ENCODE measurements at regions not wholly inside any gene's neighbourhood (a gene's known extent, or its start where the extent isn't known, plus 50 kb on each side); places are given as distances from the start of the nearest gene placed in this dataset.

DNA sequence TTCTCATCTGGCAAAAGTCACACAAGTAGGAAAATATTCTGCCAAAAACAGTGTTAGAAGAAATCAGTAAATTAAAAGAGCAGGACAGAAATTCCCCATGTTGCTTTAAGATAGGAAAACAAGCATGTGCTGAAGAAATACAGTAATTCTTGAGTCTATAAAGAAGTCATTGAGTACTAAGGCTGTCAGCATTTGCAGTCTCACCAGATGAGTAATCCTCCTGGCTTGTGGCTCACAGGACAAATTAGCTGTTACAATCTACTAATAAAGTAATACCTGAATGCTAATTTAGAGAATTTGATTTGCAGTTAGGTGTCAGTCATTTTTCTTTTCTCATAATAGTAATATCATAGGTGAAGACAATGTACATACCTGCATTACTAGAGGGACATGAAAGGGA, 1158.9 kb upstream of the CELF2 start:
- intact Hi-C loops (cut with micrococcal nuclease): loop anchor here (10.0 kb wide), 1 partner anchor 816 kb away; no protein-coding TSS in a partner anchor
- H2BK20ac ChIP-seq (ENCODE audit: low read depth, low read length): no peak overlapping the region
- H2BK120ac ChIP-seq (ENCODE audit: low read depth, low read length): no peak overlapping the region
- no peaks in the 10 kb centered on the region for H3K9me3 ChIP-seq (ENCODE audit: control insufficient read depth, insufficient read depth, low read length)
- H3K4me3 ChIP-seq (ENCODE audit: insufficient read depth, low read depth, low read length): no peak overlapping the region
- no peak overlapping the region for H2AK5ac ChIP-seq (ENCODE audit: low read depth, low read length)
- no peak overlapping the region for H3K18ac ChIP-seq (ENCODE audit: low read depth, low read length)
- in situ Hi-C loops (cut with MboI; ENCODE audit: low sequenced_read_pairs): no loop called here
- no peak overlapping the region for H4K8ac ChIP-seq (ENCODE audit: low read depth in 2 of 2, low read length in 2 of 2)
- POLR2A ChIA-PET (ENCODE audit: unreplicated experiment): no interaction called here
- H4K91ac ChIP-seq (ENCODE audit: insufficient read depth, low read depth, low read length): no peak overlapping the region
- H3K4me2 ChIP-seq (ENCODE audit: low read depth, low read length): no peak overlapping the region
- no peak overlapping the region for H2AFZ ChIP-seq (replicated peaks; ENCODE audit: low read length, poor library complexity)
- no peak overlapping the region for H3K14ac ChIP-seq (replicated peaks; ENCODE audit: low read depth, low read length)
- ATAC-seq (ENCODE audit: low read depth): peak; percentile 48; the same call in 1 of the 2 replicates
- CTCF ChIA-PET: no interaction called here
- H4K5ac ChIP-seq (ENCODE audit: low read depth, low read length): no peak overlapping the region
- dilution Hi-C loops (cut with HindIII; ENCODE audit: low sequenced_read_pairs, unreplicated experiment): no loop called here
- BruUV-seq (replicated peaks): no TSS peak
- H3K36me3 ChIP-seq (ENCODE audit: control insufficient read depth, insufficient read depth, low read length): no peaks in the 10 kb centered on the region
- no peak overlapping the region for H2BK5ac ChIP-seq (ENCODE audit: low read depth, low read length, poor library complexity, severe bottlenecking)
- no peak overlapping the region for H3K23ac ChIP-seq (ENCODE audit: low read depth, low read length)
- TF ChIP-seq CHD1 (IDR thresholded peaks at IDR 0.05; ENCODE audit: low read depth, low read length) (no peak), RFX5 (IDR thresholded peaks at IDR 0.05; ENCODE audit: low read depth, low read length) (no peak), MAFK (IDR thresholded peaks at IDR 0.05; ENCODE audit: low read depth, low read length) (no peak), NFE2L2 (IDR thresholded peaks at IDR 0.05; ENCODE audit: low read depth, low read length) (no peak), CEBPB (IDR thresholded peaks at IDR 0.05; ENCODE audit: low read depth, low read length) (no peak), RCOR1 (IDR thresholded peaks at IDR 0.05; ENCODE audit: insufficient replicate concordance, low read length) (no peak), MAZ (IDR thresholded peaks at IDR 0.05; ENCODE audit: borderline replicate concordance, low read depth, low read length) (no peak)
- H4K20me1 ChIP-seq (ENCODE audit: insufficient read depth, low read length): no peaks in the 10 kb centered on the region
- no peak overlapping the region for H3K4ac ChIP-seq (ENCODE audit: low read depth, low read length)
- no peak overlapping the region for H2AK9ac ChIP-seq (replicated peaks; ENCODE audit: low read depth, low read length, poor library complexity)
- no peaks in the 10 kb centered on the region for H3K79me1 ChIP-seq (ENCODE audit: low read depth in 1 of 2, low read length in 2 of 2)
- H3K9ac ChIP-seq (ENCODE audit: low read depth, low read length): no peak overlapping the region
- no peak overlapping the region for H2BK15ac ChIP-seq (ENCODE audit: low read depth, low read length)
- DNase-seq: peak; percentile 11
- no peaks in the 10 kb centered on the region for H3K27me3 ChIP-seq (ENCODE audit: control insufficient read depth, insufficient read depth, low read length)
- H3K56ac ChIP-seq (ENCODE audit: extremely low read depth, insufficient read depth, low read length): no peak overlapping the region
- no peaks in the 10 kb centered on the region for H3K9me1 ChIP-seq (ENCODE audit: insufficient read depth, low read length)
- no peak overlapping the region for H3K27ac ChIP-seq (ENCODE audit: insufficient read depth, low read length)
- H3K4me1 ChIP-seq (ENCODE audit: control insufficient read depth, insufficient read depth, low read length): no peaks in the 10 kb centered on the region

Data from IMR-90 (cell line).